Spinal cord (tissue), 9 donors: ENCODE measurements at regions not wholly inside any gene's neighbourhood (a gene's known extent, or its start where the extent isn't known, plus 50 kb on each side); places are given as distances from the start of the nearest gene placed in this dataset.
"Not testable (repeated sequence)": the region's sequence is repeated elsewhere in the genome, so short reads cannot be mapped to it uniquely, and the experiment has no call there.

Experiments used
- DNase-seq, 6 donors: peaks; one replicate each; pipeline versions ENCODE4 v3.0.0 to v3.0.0-alpha.2; 2013 to 2015; ENCODE audit warnings: low spot score in 6 of 6, low read depth in 4 of 6
- H3K27ac ChIP-seq: one replicate; pipeline ENCODE4 v1.5.1; 2013; ENCODE audit warnings: low read depth, low read length, control low read depth
- H3K27me3 ChIP-seq: one replicate; pipeline ENCODE4 v1.6.1; 2013; ENCODE audit warnings: low read length; ENCODE audit not compliant: control insufficient read depth, insufficient read depth
- H3K36me3 ChIP-seq: one replicate; pipeline ENCODE4 v1.6.1; 2013; ENCODE audit warnings: low read length; ENCODE audit not compliant: control insufficient read depth, insufficient read depth
- H3K4me1 ChIP-seq: one replicate; pipeline ENCODE4 v1.6.1; 2013; ENCODE audit warnings: low read length; ENCODE audit not compliant: control insufficient read depth, insufficient read depth
- H3K4me3 ChIP-seq: one replicate; pipeline ENCODE4 v1.5.1; 2013; ENCODE audit warnings: low read depth, low read length, control low read depth
- H3K9me3 ChIP-seq: one replicate; pipeline ENCODE4 v1.6.1; 2013; ENCODE audit warnings: low read length; ENCODE audit not compliant: control insufficient read depth, insufficient read depth
- WGBS: methylation state at CpG from one replicate; pipeline ENCODE4 v1.1.5; 2013; ENCODE audit warnings: missing lambda C conversion rate; ENCODE audit not compliant: insufficient coverage; 5-methylcytosine and 5-hydroxymethylcytosine counted together
- donor health status: healthy.

DNA sequence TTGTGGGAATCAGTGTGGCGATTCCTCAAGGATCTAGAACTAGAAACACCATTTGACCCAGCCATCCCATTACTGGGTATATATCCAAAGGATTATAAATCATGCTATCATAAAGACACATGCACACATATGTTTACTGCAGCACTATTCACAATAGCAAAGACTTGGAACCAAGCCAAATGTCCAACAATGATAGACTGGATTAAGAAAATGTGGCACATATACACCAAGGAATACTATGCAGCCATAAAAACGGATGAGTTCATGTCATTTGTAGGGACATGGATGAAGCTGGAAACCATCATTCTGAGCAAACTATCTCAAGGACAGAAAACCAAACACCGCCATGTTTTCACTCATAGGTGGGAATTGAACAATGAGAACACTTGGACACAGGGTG is 250.9 kb upstream of the FGF13 start:
- not testable (repeated sequence) for H3K4me3 ChIP-seq, H3K36me3 ChIP-seq, DNase-seq, H3K4me1 ChIP-seq, H3K27ac ChIP-seq, H3K9me3 ChIP-seq, H3K27me3 ChIP-seq
- no CpG with 5 or more reads among the region's 3 CpGs for WGBS

DNA sequence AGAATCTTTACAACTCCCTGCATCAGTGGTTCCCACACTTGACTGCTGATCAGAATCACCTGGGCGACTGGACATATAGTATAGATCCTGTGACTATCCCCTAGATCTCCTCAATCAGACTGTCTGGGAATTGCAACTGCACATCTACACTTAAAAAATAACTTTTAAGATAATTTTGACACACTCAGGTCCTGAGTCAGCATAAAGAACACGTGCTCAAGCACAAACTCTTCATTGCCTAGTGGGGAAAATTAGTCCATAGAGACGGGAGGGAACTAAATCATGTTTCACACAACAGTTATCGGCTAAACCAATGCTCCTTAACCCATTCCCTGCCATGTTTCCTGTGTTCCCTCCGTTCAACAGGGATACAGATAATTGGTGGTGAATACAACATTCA is 243.5 kb upstream of the FGF13 start:
- WGBS, result 71% methylated on average over 1 of the region's 5 CpGs
- H3K27me3 ChIP-seq, result no peaks in the 10 kb centered on the region
- no peak for DNase-seq

DNA sequence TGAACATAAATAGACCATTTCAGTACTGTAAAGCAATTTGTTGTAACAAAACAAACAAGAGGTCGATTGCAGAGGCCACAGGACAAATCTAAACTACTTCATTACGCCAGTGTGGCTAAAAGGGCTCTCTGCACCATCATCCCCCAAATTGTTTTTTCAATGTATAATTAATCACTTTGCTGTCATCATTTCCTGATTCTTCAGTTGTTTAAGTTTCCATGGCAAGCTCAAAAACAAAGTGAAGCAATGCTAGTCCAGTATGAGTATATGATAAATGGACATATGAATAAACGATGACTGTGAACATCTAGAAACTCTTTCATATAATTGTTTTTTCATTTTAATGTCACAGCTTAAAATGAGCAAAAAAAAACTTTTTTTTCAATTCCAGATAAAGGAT is 235.4 kb upstream of the FGF13 start:
- DNase-seq, result no peak
- no peak overlapping the region for H3K27ac ChIP-seq
- no peaks in the 10 kb centered on the region for H3K36me3 ChIP-seq
- no peaks in the 10 kb centered on the region for H3K4me1 ChIP-seq
- no peaks in the 10 kb centered on the region for H3K27me3 ChIP-seq
- WGBS, result 100% methylated on average over 1 of the region's 3 CpGs
- H3K4me3 ChIP-seq, result no peak overlapping the region
- H3K9me3 ChIP-seq, result no peaks in the 10 kb centered on the region

More for the DNA sequence above, 243.5 kb upstream of the FGF13 start:
- Histone ChIP-seq H3K27ac (no peak overlapping the region), H3K4me3 (no peak overlapping the region), H3K36me3 (no peaks in the 10 kb centered on the region), H3K9me3 (no peaks in the 10 kb centered on the region), H3K4me1 (no peaks in the 10 kb centered on the region)

DNA sequence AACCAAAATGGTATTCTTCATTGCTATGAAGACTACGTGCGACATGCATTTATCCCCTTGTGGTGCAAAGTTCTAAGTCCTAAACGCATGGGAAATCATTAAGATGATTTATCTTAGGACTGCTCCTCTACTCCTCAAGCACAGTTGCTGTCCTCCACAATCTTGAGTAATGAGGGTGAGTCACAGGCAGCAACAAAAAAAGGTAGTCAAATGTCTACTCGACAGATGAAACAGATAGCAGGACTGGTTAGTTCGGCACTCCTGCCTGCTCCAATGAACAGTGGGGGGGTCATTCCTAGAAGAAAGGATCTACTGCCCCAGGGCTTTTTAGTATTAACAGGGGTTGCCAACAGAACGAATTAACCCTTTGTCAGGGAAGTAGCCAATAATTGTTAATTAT is 233.7 kb upstream of the FGF13 start:
- Histone ChIP-seq H3K4me1 (no peaks in the 10 kb centered on the region), H3K36me3 (no peaks in the 10 kb centered on the region), H3K27ac (no peak overlapping the region), H3K27me3 (no peaks in the 10 kb centered on the region), H3K9me3 (no peaks in the 10 kb centered on the region), H3K4me3 (no peak overlapping the region)
- DNase-seq, result no peak
- 72% methylated on average over 3 of the region's 6 CpGs for WGBS

DNA sequence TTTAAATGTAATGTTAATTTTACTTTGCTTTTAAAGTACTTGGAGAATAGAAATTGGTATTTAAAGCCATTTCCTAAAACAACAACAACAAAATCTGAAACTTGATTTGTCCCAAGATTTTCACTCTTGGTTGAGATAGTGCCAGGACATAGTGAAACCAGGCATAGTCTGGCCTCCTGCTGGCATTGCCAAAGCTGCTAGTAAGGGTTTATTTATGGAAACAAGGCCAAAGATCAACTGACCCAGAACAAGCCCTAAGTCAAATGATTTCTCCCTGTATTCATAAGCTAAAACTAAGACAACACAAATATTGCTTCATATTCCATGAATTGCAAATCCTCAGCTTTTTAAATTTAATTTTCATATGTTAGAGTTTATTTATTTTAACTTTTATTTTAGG is 227.5 kb upstream of the FGF13 start:
- no peak for DNase-seq
- no peaks in the 10 kb centered on the region for H3K36me3 ChIP-seq
- no peaks in the 10 kb centered on the region for H3K4me1 ChIP-seq
- H3K4me3 ChIP-seq, result no peak overlapping the region
- H3K27ac ChIP-seq, result no peak overlapping the region
- no peaks in the 10 kb centered on the region for H3K27me3 ChIP-seq
- H3K9me3 ChIP-seq, result no peaks in the 10 kb centered on the region

DNA sequence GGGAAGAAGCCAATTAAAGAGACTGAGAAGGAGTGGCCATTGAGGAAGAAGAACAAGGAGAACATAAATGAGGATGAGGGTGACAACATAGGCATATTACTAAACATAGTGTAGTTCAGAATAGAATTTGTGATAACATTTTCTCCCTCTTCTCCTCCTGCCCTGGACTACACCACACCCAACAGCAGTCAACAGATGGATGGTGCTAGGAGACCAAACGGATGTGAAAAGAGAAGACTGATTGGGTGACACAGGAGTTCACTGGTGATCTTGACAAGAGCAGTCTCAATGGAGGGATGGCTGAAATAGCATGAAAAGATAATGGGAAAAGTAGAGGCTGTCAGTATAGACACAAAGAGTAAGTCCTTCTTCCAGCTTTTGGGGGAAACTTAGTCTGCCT is 226.5 kb upstream of the FGF13 start:
- DNase-seq, result no peak
- H3K27me3 ChIP-seq, result no peaks in the 10 kb centered on the region
- H3K27ac ChIP-seq, result no peak overlapping the region
- no peaks in the 10 kb centered on the region for H3K36me3 ChIP-seq
- no peaks in the 10 kb centered on the region for H3K4me1 ChIP-seq
- no peak overlapping the region for H3K4me3 ChIP-seq
- 56% methylated on average over 1 of the region's 1 CpG for WGBS
- H3K9me3 ChIP-seq, result no peaks in the 10 kb centered on the region

DNA sequence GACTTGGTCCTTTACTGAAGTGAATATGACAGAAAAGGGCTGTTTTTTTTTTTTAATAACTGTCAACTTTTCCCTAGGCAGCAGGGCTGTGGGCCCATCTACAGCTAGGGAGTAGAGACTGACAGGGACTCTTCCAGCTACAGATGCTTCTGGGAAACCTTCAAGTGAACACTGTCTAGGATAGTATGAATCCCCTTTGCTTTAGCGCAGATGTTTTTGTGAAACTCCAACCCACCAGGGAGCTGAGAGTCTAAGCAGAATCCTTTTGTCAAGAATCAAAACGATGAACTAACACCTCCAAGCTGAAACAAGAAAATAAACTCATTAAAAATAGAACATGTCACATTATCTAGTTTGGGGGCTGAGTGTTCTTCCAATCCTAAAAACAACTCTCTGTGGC is 219.7 kb upstream of the FGF13 start:
- H3K4me3 ChIP-seq, result no peak overlapping the region
- no peaks in the 10 kb centered on the region for H3K9me3 ChIP-seq
- no peak overlapping the region for H3K27ac ChIP-seq
- WGBS, result no CpG with 5 or more reads among the region's 2 CpGs
- no peaks in the 10 kb centered on the region for H3K27me3 ChIP-seq
- DNase-seq, result no peak
- no peaks in the 10 kb centered on the region for H3K36me3 ChIP-seq
- H3K4me1 ChIP-seq, result no peaks in the 10 kb centered on the region

DNA sequence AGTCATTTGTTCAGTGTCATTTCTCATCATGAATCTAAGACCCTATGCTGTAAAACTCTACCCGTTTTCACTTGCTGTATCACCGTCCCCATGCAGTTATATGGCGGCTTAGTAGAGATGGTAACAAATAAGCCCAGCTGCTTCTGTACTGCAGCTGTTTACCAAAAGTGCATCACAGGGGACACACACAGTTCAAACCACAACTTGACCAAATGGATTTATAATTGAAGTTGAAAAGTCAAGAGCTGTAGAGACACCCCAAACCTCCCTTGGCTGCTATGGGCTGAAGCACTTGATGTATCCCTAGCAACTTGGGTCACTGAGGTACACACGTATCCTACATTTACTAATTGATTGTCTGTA is 219.0 kb upstream of the FGF13 start:
- no CpG with 5 or more reads among the region's 4 CpGs for WGBS
- no peak overlapping the region for H3K4me3 ChIP-seq
- no peaks in the 10 kb centered on the region for H3K9me3 ChIP-seq
- H3K36me3 ChIP-seq, result no peaks in the 10 kb centered on the region
- no peaks in the 10 kb centered on the region for H3K27me3 ChIP-seq
- no peak overlapping the region for H3K27ac ChIP-seq
- H3K4me1 ChIP-seq, result no peaks in the 10 kb centered on the region
- no peak for DNase-seq

DNA sequence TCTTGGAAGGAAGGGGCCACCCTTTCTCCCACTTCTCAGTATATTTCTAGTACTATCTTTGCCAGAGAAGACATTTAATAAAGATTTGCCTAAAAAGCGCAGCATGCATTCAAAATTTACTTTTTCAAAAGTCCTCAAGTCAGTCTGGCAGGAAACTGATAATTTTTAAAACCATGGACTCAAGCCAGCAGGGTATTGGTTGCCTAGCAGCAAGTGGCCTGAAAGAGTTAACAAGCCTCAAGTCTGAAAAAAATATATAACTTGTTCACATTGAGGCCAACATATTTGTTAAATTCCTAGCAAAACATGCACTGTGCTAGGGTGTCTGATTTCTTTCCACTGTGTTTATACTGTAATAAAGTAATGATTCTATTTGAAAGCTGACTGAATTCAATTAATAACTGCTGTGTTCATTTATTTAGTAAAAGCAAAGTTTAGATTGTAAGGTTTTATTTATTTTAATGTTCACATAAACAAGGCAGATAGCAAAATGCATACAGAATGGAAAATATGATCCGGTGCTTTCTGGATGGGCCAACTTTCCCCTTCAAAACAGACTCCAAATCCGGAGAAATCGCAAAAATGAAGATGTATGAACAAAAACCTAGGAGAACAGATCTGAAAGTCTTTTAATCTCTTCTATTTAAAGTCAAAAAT is 218.5 kb upstream of the FGF13 start:
- no peak overlapping the region for H3K4me3 ChIP-seq
- DNase-seq, result no peak

DNA sequence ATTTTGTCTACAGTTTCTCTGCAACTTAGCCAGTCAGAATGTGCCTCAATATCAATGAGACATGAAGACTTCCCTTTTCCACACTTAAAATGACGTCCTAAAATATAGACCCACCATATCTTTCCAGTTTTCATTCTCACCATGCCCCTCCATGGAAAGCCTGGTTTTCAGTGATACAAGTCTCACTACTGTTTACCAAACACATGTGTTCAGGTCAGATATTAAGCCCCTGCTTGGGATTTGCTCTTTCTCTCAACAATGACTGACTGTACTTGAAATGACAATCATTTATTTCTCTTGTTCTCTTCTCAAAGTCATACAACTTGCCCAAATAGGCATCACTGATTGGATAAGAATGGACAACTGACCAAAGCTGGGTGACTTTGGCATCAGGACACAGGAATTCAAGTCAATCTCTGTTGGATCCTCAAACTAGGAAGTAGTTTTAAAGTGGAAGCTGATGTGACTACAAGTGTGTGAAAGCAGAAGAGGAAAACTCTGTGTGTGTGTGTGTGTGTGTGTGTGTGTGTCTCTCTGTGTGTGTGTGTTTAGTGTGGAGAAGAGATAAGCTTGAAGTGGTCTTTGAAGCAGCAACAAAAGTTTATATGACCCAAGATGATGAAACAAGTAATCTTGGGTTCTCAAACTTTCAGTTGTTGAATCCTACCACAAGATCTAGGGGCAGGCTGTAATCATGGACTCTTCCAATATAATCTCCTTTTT is 217.4 kb upstream of the FGF13 start:
- no peak overlapping the region for H3K4me3 ChIP-seq
- H3K27me3 ChIP-seq, result no peaks in the 10 kb centered on the region
- no peaks in the 10 kb centered on the region for H3K36me3 ChIP-seq
- no peaks in the 10 kb centered on the region for H3K9me3 ChIP-seq
- H3K27ac ChIP-seq, result no peak overlapping the region
- H3K4me1 ChIP-seq, result no peaks in the 10 kb centered on the region
- WGBS, result 64% methylated on average over 1 of the region's 1 CpG
- DNase-seq, result no peak

More for the DNA sequence above, 218.5 kb upstream of the FGF13 start:
- WGBS, result 57% methylated on average over 1 of the region's 4 CpGs
- Histone ChIP-seq H3K9me3 (no peaks in the 10 kb centered on the region), H3K36me3 (no peaks in the 10 kb centered on the region), H3K4me1 (no peaks in the 10 kb centered on the region), H3K27me3 (no peaks in the 10 kb centered on the region), H3K27ac (no peak overlapping the region)
